ENCODE measurements at regions not wholly inside any gene's neighbourhood (a gene's known extent, or its start where the extent isn't known, plus 50 kb on each side); places are given as distances from the start of the nearest gene placed in this dataset.

DNA sequence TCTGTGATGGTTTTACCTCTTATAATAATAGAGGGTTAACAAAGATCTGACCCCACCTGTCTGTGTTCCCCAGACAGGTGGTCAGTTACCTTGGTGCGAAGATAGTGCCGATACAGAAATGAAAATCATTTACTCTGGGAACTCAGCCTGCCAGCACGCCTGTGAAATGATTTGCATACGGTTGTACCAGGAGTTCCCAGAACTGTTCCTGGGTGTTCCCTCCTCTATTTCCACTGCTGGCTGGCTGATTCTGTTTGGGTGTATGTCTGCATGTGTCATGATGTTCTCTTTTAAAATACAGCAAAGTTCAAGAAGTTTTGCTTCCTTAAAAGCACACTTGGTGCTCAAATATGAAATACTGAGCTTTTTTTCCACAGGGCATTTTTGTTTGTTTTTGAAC lies 527.1 kb downstream of the FGF9 start:
- no peak for DNase-seq

DNA sequence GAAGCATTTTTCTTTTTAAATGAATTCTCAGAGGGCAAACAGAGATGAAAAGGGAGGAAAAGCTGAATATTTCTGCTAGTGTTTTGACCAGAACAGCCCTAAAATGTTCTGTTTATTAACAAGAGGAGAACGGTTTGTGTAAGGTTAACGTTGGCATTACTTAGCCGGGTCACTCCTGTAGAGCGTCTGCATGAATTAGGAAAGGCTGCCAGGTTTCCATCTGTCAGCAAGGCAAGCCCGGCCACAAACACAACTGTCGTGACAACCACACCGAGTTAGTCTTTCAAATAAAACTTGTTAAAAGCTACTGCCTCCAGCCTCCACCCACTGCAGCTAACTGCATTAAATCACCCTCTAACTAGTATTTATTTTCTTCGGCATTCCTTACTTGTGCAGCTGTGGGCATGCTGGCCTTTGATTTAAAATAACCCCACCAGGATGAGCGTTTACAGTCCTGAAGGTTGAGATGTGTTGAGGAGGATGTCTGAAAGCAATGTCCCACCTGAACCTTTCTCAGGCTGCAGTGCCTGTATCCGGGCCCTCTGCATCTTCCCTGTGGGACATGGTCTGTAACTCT lies 527.9 kb downstream of the FGF9 start:
- DNase-seq: no peak

DNA sequence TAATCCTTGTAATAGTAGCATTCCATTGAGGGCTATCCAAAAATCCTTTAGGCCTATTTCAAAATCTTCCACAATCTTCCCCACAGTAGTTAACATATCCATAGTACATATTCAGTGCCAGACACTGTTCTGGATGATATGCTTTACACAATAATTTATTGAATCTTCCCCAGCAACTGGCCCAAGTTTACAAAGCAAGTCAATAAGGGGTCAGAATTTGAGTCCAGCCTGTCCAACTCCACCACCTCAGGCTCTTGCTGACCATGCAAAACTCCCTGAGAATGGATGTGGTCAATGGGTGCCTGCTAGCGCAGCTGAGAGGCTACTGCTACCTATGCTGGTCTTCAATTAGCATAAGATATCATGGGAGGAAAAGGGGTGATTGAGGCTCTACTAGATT lies 529.6 kb downstream of the FGF9 start:
- no peak for DNase-seq

DNA sequence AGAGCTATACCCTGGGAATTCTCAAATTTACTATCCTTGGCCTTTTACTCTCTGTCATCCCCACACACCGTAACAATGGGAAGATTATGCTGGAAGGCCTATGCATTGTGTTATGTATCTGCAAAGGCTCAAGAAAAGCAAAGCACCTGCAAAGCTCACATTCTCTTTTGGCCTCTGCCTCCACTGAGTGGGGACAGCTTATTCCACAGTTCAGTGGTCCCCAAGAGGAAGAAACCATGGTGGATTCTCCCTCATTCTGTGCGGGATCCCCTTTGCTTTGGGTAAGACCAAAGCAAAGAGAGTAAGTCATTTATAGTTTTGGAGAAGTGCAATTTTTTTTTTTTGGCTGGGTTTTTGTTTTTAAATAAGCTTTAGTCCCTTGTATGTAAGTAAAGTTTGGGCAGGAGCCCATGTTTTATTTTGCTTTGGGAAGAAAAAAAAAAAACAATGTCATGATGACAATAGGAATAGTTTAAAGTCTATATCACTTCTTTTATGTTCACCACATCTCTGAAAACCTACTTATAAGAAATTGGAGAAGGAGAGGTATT lies 530.6 kb downstream of the FGF9 start:
- DNase-seq: no peak

DNA sequence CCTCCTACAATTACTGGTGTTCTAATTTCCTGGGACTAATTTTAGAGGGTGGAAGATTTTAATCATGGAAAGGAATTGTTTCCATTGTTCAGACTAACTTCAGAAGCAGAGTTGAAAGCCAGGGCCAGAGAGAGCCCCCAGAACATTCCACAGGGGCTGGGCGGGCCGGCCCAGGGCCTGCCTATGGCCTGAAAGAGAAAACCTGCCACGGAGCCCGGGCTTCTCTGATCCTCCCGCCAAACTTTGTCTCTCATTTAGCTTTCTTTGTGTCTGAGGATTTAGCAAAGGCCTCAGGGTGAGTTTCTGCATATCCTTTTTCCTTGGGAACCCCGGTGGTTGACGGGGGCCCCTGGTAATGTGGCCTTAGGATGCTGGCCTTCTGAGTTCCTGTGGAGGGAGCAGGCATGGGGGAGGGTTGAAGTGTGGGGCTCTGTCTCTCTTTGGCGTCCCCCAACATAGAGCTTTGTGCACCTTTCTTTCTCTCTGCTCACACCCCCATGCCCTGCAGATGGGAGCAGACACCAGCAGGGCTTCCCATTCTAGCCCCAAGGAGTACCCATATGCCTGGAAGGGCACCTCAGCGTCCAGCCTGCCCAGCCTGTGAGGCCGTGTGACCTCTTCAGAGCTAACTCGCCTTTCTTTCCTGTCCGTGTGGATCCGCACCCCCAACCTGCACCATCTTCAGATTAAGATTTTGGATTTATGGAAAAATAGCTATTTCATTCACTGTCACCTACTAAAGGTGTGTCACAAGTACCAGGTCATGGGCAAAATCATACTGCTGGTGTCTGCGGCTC lies 539.5 kb downstream of the FGF9 start:
- no peak for DNase-seq

DNA sequence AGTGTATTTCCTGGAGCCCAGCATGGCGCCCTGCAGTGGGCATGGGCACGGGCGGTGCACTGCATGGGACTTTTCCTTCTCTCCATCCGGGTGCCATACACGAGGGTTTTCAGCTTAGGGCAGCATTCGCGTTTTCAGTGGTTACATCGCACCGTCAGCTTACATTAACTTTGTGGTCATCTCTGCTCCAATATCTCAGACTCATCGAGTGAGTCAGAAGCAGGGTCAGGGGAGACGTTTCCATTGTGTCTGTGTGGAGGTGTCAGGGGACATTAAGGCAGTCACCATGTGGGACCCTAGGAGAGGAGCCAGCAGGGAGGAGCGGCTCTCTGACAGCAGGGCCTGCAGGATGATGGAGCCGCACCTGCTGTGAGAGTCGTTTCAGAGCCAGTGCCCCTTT lies 541.0 kb downstream of the FGF9 start:
- DNase-seq: no peak

DNA sequence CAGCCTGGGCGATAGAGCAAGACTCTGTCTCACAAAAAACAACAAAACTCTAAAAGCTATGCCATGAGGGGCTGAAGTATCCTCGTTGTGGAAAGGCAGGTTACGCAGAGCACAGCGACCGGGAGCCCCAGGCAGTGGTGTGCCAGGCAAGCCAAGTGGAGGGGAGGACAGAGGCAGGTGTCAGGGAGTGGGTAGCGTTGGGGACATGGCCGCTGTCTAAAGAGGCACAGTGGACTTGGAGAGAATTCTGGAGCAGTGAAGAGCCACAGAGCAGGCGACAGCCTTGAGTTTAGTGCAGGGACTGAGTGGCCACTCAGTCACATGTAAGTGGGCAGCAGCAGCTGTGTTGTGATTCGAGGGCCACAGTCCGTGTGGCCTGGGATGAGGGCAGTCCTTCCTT lies 541.7 kb downstream of the FGF9 start:
- no peak for DNase-seq

DNA sequence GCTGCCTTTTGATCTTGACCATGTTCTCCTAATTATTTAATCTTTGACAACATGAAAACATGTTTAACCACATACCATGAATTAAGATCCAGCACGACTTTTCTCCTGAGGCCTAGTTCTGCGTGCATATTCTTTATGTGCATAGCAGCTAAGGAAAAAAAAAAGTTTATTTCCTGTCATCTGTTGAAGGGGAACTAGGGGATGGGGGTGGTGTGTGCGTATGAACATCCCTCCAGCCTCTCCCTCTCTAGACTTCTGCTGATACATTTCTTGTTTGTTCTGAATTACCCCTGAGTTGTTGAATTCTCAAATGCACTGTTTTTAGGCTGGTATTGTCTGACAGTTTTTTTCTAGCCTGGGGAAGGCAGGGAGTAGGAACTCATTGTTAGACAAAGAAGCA lies 543.3 kb downstream of the FGF9 start:
- DNase-seq: no peak

DNA sequence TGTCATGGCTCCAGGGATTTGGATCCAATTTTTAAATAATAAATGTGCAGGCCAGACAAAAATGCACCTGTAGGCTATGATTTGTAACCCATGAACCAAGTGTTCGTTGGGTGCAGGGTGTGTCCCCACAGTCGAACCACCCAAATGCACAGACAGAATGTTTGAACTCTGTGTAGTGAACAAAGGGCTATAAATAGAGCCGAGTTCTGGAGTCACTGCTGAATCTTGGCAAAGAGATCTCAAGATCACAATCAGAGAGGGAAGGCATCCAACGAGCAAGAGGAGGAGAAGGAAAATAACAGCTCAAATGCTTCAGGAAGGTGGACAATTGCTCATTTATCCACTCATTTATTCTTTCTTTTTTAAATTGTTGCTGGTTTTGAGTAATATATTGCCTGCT lies 547.9 kb downstream of the FGF9 start:
- DNase-seq: no peak

DNA sequence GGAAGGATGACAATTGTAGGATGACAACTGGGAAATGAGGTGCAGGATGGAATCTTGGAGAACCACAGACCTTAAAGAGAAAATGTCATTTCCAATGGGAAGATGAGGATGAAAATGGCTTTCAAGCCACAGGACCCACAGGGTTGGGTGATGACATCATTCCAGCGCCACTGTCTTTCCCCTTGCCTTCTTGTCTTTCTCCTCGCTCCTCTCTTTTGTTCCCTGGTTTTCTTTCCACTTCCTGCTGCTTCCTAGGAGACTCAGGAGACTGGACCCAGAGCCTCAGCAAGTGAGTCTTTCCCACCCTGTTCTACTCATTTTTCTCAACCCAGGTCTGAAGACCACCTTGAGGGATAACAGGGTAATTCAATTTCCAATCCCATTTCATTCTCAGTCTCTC lies 548.8 kb downstream of the FGF9 start:
- no peak for DNase-seq

DNA sequence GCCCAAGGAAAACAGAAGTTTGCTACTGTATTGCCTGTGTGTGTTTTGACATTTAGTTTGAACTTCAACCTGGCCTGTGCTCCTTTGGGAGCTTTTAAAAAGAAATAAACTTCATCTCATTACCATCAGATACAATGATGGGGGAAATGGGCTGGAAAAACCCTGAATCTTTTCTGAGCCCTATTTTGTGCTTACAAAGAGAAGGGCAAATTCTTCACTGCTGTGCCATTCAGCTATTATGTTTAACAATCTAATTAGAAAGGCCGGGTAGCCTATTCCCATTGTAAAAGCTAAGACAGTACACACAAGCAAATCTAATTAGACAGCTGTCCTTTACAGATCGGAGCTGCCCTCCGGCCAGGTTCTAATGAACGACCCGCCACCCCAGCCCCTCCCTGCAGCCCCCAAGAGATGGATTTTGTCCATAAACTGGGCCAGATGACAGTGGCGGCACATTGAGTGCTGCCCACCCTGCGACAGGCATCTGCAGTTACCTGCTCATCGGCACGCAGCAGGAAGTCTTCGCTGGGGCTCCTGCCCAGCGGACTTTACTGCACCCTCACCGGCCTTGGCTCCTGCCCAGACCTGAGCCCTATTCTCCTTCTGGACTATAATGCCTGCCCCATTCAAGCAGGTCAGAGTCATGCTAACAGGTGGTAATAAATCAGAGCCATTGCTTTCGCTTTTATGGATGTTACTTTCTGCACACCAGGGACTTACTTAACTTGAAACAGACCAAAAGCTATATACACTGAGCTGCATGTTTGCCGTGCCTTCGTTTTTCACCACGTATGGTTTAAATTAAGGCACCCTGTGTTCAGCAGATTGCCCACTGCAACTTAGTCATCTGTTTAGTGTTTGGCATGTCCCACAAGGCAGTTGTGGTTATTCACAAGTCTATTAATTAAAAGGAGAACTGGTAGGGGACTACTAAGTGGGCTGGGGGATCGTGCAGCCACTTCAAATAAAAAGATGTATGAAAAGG lies 549.6 kb downstream of the FGF9 start:
- DNase-seq: no peak

DNA sequence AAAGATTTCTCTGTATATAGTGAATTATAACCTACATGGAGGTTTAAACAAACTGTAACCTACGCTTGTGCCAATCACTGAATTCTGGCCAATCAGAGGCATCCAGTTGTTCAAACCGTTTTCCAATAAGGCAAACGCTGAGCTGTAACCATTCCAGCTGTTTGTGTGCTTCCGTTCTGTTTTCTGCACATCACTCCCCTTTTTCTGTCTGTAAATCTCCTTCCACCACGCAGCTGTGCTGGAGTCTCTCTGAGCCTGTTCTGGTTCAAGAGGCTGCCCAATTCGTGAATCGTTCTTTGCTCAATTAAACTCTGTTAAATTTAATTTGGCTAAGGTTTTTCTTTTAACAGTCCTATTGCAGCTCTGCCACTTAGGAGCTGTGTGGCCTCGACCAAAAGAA lies 552.5 kb downstream of the FGF9 start:
- DNase-seq: no peak

DNA sequence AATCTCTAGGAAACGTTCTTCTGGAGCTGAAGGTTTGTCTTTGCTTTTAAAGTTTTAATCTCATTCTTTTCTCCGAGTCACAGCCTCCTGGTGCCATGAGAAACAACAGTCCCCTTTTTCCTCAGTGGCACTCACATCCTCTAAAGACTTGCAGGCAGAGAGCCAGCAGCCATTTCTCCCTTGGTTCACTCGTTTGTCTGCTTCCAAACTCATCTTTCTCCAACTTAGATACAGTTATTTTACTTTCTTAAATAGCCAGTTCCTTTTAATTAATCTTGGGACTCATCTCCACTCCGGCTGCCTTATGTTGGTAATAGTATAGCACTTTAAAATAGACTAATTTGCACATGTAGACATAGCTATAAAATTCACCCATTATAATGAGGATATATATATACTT lies 555.2 kb downstream of the FGF9 start:
- DNase-seq: no peak

DNA sequence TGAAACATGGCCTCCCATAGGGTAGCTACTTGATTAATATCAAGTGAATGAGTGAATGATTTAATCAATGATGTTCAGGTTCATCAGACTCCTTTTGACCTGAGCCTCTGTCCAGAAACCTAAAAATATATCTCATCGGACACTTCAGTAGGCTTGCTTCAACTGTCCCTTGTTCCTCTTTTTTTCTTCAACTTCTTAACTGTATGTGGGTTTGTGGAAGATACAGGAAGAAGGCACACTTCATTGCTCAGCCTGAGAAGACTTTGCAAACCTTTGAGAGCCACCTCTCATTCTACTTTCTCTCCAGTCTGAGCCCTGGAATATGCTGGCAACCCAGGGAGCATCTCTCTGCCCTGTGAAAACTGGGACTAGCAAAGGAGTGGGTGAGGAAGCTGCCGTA lies 557.0 kb downstream of the FGF9 start:
- DNase-seq: no peak

DNA sequence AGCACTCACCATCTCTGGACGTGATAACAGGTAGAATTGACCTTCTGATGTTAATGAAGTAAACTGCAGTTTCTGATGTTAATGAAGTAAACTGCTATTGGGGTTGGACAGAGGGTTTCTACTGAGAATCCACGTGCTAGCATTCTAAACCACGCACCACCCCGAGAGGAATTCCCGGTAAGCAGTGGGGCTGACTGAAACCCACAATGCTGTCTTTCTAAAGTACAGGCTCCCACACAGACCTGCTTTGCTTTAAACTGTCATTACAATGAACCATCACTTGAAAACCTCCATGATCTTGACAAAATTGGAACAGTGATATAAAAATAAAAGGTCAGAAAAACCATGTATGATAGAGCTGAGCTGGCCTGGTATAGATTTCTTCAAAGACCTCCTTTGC lies 559.0 kb downstream of the FGF9 start:
- DNase-seq: no peak

DNA sequence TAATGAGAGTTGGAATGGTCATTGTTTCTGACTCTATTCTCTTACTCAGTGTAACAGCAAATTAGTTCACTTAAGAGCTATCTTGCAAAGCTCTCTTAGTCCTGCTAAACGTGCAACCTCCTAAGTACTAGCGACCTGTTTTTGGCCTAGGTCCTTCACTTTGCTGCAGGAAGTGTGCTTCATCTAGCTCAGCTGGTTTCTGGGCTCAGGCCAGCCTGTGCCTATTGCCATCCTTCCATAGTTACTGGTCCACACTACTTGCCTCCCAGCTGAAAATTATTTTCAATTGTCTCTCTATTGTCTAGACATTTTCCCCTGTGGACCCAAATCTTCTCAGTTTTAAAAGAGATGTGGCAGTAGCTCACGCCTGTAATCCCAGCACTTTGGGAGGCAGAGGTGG lies 561.3 kb downstream of the FGF9 start:
- no peak for DNase-seq

DNA sequence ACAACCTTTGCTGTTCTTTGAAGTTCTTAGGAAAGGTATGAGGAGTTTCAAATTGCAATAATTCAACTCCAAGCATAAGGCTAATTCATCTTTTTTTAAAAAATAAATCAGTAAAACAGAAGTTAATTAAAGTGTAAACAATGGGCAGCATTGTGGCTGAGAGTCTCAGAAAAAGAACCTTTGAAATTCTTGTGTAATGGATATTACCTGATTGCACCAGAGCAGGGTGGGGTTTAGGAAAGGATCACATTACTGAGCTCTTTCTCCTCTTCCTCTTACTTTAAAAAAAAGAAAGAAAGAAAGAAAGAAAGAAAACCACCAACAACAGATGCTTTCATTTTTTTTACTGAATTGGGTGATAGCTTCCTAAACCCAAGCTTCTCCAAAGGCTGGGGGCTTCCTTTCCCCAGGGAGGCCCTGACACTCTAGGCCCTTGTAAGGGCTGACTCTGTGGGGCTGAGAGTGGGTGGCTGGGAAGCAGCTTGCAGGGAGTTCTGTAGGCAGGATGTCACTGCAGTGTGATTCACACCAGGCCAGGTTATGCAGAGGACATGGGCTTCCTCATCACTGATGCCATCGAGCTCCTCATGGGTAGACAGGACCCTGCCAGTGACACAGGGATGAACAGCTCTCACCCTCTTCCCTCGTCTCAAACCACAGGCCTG lies 564.5 kb downstream of the FGF9 start:
- DNase-seq: no peak

DNA sequence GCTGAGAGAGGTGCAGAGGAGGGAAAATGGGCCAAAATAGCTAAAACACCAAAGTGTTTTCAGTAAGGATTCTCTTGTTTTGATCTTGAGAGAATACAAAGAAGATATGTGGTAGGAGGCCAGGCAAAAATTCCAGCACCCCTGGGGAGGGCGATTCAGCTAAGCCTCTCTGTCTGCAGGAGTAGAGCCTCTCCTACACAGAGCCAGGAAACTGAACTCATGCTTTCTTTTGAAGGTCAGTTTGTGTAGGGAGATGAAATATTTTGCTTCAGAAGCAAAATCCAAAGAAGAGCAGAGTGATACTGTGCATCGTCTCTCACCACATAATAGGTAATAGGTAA lies 565.0 kb downstream of the FGF9 start:
- DNase-seq: no peak

DNA sequence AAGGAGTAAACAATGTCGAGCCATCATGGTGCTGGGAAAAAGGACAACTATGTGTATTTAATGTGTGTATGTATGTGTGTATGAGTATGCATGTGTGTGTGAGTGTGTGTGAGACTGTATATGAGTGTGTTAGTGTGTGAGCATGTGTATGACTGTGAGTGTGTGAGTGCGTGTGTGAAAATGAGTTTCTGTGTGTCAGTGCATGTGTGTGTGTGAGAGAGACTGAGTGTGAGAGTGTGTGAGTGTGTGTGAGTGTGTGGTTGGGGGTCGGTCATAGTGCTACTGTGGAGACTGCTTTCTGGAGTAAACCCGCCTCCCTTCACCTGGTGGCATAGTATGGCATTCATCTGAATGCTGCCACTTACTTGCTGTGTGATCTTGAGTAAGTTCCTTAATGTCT lies 567.4 kb downstream of the FGF9 start:
- DNase-seq: no peak

DNA sequence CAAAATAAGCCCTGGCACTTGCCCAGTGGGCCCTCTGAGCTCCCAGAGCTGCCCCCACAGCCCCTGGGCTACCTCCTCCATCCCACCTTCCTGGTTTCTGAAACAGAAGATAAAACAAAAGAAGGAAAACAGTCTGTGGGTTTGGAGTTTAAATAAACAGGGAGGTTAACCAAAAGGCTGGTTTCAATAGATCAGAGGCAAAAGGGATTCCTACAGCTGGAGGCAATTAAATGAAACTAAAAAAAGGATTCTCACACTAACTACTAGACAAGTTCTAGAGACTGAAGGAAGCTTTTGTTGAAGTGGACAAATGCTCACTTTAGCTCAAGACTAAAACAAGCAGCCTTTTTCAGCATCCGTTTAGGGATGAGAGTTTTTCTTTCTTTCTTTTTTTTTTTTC lies 569.8 kb downstream of the FGF9 start:
- no peak for DNase-seq

DNA sequence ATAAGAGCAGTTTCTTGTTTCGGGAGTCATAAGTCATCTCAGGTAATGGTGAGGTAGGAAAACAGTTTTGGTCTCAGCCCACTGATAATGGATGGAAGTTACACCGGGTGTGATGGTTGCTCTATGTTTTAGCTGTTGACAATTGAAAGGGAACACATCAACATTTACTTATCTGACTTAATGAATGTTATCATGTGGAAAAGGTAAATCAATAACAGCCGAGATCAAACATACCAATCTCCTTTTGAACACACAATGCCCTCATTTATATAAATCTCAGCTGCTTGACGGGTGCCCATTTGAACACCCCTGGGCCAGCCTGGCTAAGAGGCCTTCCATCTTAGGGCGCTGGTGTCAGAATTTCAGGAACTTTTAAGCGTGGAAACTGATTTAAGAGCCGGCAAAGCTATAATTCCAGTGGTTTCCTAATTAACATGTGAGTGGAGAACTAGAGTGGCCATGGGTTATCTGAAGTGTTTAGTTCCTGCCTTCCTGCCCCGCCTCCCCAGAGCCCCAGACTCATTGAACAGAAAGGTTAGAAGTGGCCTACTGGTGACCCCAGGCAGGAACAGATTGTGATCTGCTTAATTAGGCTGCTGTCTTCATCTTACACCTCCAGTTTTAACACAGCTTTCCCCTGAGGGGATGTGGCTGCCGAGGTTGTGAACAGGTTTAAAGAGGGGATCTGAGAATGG lies 572.7 kb downstream of the FGF9 start:
- no peak for DNase-seq

DNA sequence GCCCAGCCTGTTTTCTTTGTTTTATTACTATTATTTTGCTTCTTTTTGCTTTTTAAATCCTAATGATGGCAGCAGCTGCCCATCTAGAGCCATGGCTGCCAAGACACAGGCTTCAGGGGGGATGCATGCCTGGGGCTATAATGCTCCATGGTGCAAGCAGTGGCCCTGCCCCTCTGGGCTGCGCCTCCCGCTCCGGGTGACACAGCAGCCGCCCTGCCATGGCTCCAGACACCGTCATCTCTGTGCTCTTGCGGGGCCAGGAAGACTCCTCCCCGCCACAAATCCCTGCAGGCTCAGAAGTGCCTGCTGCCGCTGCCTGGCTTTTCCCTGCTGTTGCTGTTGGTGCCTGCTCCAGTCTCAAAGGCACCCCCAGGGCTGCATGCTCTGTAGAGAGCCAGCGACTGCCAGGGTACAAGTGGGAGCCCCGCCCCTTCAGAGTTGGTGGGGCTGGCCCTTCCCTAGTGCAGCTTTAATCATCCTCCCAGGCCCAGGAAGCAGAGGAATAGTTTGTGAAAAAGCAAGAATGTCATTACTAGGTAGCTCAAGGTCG lies 581.5 kb downstream of the FGF9 start:
- no peak for DNase-seq
